ENCODE measurements at regions not wholly inside any gene's neighbourhood (a gene's known extent, or its start where the extent isn't known, plus 50 kb on each side); places are given as distances from the start of the nearest gene placed in this dataset.
A peak's percentile ranks its signal among the peaks of the same experiment; 100 is the strongest.

GRCh38 chr2:215605214-215605613, 169.3 kb upstream of the FN1 start:
- POLR2A ChIA-PET (ENCODE audit: unreplicated experiment): no interaction called here
- H3K27me3 ChIP-seq (ENCODE audit: low read length): no peaks in the 10 kb centered on the region

GRCh38 chr2:215604606-215605005, 168.7 kb upstream of the FN1 start:
- Histone ChIP-seq H3K4me1 (ENCODE audit: insufficient read depth, low read length) (no peaks in the 10 kb centered on the region), H3K36me3 (ENCODE audit: low read depth, low read length) (no peaks in the 10 kb centered on the region), H3K27me3 (ENCODE audit: low read length) (no peaks in the 10 kb centered on the region), H4K20me1 (ENCODE audit: low read length) (no peaks in the 10 kb centered on the region), H3K4me2 (ENCODE audit: low read length) (no peak overlapping the region), H3K9ac (ENCODE audit: low read length) (no peak overlapping the region), H3K4me3 (ENCODE audit: low read length) (no peak overlapping the region), H3K27ac (ENCODE audit: low read length) (no peak overlapping the region), H3F3A (ENCODE audit: low read length, unreplicated experiment) (no peaks in the 10 kb centered on the region), H3K9me3 (ENCODE audit: low read length) (no peaks in the 10 kb centered on the region), H3K9me2 (replicated peaks; ENCODE audit: low read length) (no peaks in the 10 kb centered on the region), H2AFZ (ENCODE audit: low read length) (no peak overlapping the region), H3K79me2 (ENCODE audit: low read length) (no peaks in the 10 kb centered on the region)
- DNase-seq (no peak), ATAC-seq (no peak)
- POLR2A ChIA-PET (ENCODE audit: unreplicated experiment): no interaction called here
- intact Hi-C loops (cut with micrococcal nuclease): loop anchor here (5.0 kb wide), 1 partner anchor 67 kb away; no protein-coding TSS in a partner anchor
- no TSS peak for BruUV-seq (replicated peaks)
- CTCF ChIA-PET: no interaction called here
- TF ChIP-seq CTCF (conservative IDR thresholded peaks at IDR 0.05; ENCODE audit: low read depth, low read length): no peak
- TF ChIP-seq EZH2phosphoT487 (IDR thresholded peaks at IDR 0.05; ENCODE audit: borderline replicate concordance, low read length): no peak
- no peak for TF ChIP-seq EZH2 (IDR thresholded peaks at IDR 0.05; ENCODE audit: low read length, unreplicated experiment)

More at GRCh38 chr2:215605214-215605613, 169.3 kb upstream of the FN1 start:
- Histone ChIP-seq H3K79me2 (ENCODE audit: low read length) (no peaks in the 10 kb centered on the region), H3F3A (ENCODE audit: low read length, unreplicated experiment) (no peaks in the 10 kb centered on the region), H2AFZ (ENCODE audit: low read length) (no peak overlapping the region), H4K20me1 (ENCODE audit: low read length) (no peaks in the 10 kb centered on the region), H3K4me3 (ENCODE audit: low read length) (no peak overlapping the region), H3K4me2 (ENCODE audit: low read length) (no peak overlapping the region), H3K36me3 (ENCODE audit: low read depth, low read length) (no peaks in the 10 kb centered on the region), H3K27ac (ENCODE audit: low read length) (no peak overlapping the region), H3K4me1 (ENCODE audit: insufficient read depth, low read length) (no peaks in the 10 kb centered on the region), H3K9ac (ENCODE audit: low read length) (no peak overlapping the region), H3K9me2 (replicated peaks; ENCODE audit: low read length) (no peaks in the 10 kb centered on the region), H3K9me3 (ENCODE audit: low read length) (no peaks in the 10 kb centered on the region)
- DNase-seq: no peak
- peak; percentile 72 for ATAC-seq
- CTCF ChIA-PET: no interaction called here
- no TSS peak for BruUV-seq (replicated peaks)
- intact Hi-C loops (cut with micrococcal nuclease): no loop called here
- TF ChIP-seq EZH2phosphoT487 (IDR thresholded peaks at IDR 0.05; ENCODE audit: borderline replicate concordance, low read length) (no peak), EZH2 (IDR thresholded peaks at IDR 0.05; ENCODE audit: low read length, unreplicated experiment) (no peak), CTCF (conservative IDR thresholded peaks at IDR 0.05; ENCODE audit: low read depth, low read length) (no peak)

- no peaks in the 10 kb centered on the region for H3F3A ChIP-seq (ENCODE audit: low read length, unreplicated experiment)
- no peaks in the 10 kb centered on the region for H3K9me2 ChIP-seq (replicated peaks; ENCODE audit: low read length)
- POLR2A ChIA-PET (ENCODE audit: unreplicated experiment): no interaction called here
- TF ChIP-seq EZH2 (IDR thresholded peaks at IDR 0.05; ENCODE audit: low read length, unreplicated experiment): no peak
- TF ChIP-seq CTCF (conservative IDR thresholded peaks at IDR 0.05; ENCODE audit: low read depth, low read length): no peak
- TF ChIP-seq EZH2phosphoT487 (IDR thresholded peaks at IDR 0.05; ENCODE audit: borderline replicate concordance, low read length): no peak
- peaks cover 2% of the 10 kb centered on the region for H3K4me1 ChIP-seq (ENCODE audit: insufficient read depth, low read length)
- no peak overlapping the region for H3K9ac ChIP-seq (ENCODE audit: low read length)
- no peaks in the 10 kb centered on the region for H3K27me3 ChIP-seq (ENCODE audit: low read length)
- no peak overlapping the region for H2AFZ ChIP-seq (ENCODE audit: low read length)
- CTCF ChIA-PET: no interaction called here
- no peak for DNase-seq
- no peaks in the 10 kb centered on the region for H3K79me2 ChIP-seq (ENCODE audit: low read length)
- H3K9me3 ChIP-seq (ENCODE audit: low read length): no peaks in the 10 kb centered on the region
- H3K4me2 ChIP-seq (ENCODE audit: low read length): no peak overlapping the region
- H3K27ac ChIP-seq (ENCODE audit: low read length): no peak overlapping the region
- no TSS peak for BruUV-seq (replicated peaks)
- intact Hi-C loops (cut with micrococcal nuclease): loop anchor here (5.0 kb wide), 1 partner anchor 66 kb away; no protein-coding TSS in a partner anchor
- ATAC-seq: no peak
- H3K4me3 ChIP-seq (ENCODE audit: low read length): no peak overlapping the region
- no peaks in the 10 kb centered on the region for H4K20me1 ChIP-seq (ENCODE audit: low read length)
- H3K36me3 ChIP-seq (ENCODE audit: low read depth, low read length): no peaks in the 10 kb centered on the region
Measured at GRCh38 chr2:215603440-215603839, 167.6 kb upstream of the FN1 start.
